ENCODE measurements at regions not wholly inside any gene's neighbourhood (a gene's known extent, or its start where the extent isn't known, plus 50 kb on each side); places are given as distances from the start of the nearest gene placed in this dataset.

DNA sequence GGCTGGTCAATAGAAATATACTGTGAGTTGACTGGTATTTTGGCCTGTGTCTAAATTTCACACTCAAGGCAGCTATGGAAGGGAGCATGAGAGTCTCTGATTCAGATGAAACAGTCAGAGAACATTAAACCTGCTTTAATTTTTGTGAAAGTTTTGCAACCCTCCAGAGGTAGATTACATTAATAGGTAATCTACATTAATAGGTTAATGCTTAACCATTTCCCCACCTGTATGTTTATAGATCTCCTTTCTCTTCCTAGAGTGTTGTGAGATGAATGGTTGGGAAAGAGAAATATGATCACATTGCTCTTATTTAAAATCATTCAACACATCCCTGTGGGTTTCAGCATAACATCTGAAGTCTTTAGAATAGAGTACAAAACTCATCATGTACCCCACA lies 586.9 kb upstream of the DPPA4 start:
- TF ChIP-seq, protein P1, sequence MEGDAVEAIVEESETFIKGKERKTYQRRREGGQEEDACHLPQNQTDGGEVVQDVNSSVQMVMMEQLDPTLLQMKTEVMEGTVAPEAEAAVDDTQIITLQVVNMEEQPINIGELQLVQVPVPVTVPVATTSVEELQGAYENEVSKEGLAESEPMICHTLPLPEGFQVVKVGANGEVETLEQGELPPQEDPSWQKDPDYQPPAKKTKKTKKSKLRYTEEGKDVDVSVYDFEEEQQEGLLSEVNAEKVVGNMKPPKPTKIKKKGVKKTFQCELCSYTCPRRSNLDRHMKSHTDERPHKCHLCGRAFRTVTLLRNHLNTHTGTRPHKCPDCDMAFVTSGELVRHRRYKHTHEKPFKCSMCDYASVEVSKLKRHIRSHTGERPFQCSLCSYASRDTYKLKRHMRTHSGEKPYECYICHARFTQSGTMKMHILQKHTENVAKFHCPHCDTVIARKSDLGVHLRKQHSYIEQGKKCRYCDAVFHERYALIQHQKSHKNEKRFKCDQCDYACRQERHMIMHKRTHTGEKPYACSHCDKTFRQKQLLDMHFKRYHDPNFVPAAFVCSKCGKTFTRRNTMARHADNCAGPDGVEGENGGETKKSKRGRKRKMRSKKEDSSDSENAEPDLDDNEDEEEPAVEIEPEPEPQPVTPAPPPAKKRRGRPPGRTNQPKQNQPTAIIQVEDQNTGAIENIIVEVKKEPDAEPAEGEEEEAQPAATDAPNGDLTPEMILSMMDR (IDR thresholded peaks at IDR 0.05), result no peak
- no peak for TF ChIP-seq POLR2A (IDR thresholded peaks at IDR 0.05)

Measured in prostate gland (tissue), 2 donors.